Fibroblast of upper back skin (primary cell): ENCODE measurements at regions not wholly inside any gene's neighbourhood (a gene's known extent, or its start where the extent isn't known, plus 50 kb on each side); places are given as distances from the start of the nearest gene placed in this dataset.

Experiments used
- DNase-seq: peaks from one replicate; pipeline ENCODE4 v3.0.0-alpha.2; 2013

GRCh38 chr7:25930492-25931048 lies 221.4 kb upstream of the NFE2L3 start:
- no peak for DNase-seq

- no peak for DNase-seq
These were observed 220.8 kb upstream of the NFE2L3 start for GRCh38 chr7:25931156-25931555.

GRCh38 chr7:25933921-25934320 lies 218.1 kb upstream of the NFE2L3 start:
- no peak for DNase-seq

DNA sequence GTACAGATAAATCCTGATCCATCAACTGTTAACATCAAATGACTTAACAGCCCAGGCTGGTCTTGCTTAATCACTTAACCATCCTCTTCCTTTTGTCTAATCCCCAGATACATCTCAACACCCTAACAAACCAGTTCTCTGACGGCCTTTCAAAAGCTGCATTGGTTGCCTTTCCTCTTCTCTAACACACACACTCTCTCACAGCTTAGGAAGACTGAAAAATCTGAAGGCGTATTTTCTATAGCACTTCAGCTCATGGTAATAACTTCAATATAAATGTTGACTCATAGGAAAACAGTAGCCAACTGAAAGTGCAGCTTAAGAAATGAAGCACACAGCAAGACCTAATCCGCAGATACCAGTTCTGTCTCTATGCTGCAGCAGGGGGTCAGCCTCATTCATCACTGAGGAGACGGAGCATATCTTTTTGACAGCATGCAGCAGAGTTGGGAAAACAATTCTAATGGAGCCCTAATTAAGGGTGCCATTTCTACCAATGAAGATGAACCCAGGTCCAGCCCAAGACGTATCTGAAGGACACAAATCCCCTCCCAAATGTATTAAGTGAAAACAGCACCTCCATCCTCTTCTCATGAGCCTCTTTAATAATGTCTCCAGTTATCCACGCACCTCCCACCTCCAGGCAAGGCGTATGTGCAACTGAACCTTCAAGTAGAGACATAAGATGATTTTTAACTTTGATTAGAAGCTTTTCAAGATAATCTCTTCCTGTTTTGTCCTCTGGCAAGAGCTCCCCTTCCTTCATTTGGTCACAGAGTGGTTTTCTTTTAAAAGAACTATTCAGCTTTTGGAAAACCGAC lies 211.7 kb upstream of the NFE2L3 start:
- no peak for DNase-seq

DNA sequence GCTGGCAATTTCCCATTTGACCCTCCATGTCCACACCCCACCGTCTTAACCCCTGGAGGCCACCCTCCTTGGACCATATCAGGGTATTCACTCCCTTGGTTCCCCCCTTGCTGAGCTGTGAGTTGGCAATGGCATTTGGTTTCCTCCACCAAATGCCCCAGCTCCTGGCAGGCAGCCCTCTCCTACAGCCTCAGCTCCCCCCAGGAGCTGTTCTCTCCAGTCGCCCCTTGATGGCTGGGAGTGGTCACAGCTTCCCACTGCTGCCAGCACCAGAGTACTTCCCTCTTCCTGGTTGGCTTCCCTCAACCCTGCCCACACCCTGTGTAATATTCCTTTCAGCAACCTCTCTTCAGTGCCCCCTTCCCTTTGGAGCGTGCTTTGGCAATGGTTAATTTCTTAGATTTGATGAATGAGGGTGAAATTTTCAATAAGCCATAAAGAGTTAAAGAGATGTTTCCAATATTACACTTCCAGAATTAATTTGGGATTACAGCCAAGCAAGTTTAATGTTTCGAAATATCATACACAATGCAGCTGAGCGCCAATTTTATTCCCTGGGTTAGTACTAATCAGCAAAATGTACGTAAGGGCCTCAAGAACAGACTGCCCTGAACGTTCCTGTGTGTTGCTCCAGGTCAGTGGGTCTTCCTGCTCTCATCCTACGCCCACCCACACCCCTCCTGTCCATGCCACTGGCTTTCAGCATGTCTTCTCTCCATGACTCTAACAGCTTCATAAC lies 207.1 kb upstream of the NFE2L3 start:
- no peak for DNase-seq

DNA sequence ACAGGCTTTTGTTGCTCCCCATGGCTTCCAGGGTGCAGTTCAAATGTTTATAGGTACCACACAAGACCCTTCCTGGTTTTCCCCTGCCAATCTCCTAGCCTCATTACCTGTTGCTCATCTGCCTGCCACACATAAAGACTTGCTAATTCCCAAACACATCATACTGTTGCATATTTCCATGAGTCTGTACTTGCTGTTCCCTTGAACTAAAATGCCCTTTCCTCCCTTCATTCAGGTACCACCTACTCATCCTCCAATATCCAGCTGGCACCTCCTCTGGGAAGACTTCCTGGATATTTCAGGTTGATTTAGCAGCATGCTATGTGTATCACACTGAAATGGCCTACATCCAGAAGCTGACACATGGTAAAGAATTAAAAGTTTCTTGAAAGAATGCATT lies 206.4 kb upstream of the NFE2L3 start:
- DNase-seq: no peak

DNA sequence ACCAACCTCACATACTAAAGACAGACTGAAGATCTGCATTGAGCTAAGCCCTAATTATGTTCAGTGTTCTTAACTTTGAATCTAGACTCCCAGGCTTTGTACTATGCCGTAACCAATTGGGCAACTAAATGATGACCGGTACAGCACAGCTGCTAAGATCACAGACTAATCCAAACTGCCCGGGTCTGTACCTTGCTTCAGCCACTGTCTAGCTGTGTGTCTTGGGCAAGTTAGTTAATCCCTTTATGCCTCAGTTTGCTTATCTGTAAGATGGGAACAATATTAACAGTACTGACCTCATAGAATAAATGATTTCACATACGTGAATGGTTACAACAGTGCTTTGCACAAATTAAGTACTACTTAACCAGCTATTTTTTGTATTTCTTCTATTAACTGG lies 205.8 kb upstream of the NFE2L3 start:
- DNase-seq: no peak

- no peak for DNase-seq
These were observed 204.1 kb upstream of the NFE2L3 start for GRCh38 chr7:25947669-25948516.

DNA sequence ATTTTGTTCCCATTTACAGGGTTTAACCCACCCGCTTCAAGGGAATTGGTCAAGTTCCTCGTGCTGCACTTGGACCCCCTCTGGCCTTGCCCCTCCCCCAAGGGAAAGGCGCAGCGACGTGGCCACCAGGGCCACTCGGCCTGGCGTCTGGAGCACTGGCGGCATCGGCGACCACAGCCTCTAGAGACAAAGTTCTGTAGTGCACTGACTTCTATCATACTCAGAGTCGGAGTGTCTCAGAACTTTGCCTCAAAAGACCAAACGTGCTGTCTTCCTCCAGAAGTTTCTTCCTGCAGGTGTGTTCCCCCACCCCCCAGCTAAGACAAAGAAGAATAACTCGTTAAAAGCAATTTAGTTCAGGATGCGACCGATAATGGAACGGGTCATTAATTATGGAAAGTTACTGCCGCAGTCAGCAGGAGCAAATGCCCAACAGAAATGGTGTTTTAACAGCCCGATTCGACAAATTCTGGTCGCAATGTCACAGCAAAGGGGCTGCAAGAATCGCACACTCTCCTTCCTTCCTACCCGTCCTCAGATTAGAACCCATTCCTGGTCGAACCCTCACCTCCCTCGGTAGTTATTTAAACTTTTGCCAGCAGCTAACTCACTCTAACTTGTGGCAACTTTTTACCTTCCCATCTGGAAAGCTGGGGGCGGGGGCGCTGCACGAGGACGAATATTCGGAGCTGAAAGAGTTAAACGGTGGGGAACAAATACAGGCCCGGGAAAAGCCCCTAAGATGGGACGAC lies 202.1 kb upstream of the NFE2L3 start:
- DNase-seq: no peak

- peak; percentile 90 for DNase-seq
These were observed 201.2 kb upstream of the NFE2L3 start for GRCh38 chr7:25950488-25951413.

GRCh38 chr7:25951414-25952260 lies 200.4 kb upstream of the NFE2L3 start:
- no peak for DNase-seq

DNA sequence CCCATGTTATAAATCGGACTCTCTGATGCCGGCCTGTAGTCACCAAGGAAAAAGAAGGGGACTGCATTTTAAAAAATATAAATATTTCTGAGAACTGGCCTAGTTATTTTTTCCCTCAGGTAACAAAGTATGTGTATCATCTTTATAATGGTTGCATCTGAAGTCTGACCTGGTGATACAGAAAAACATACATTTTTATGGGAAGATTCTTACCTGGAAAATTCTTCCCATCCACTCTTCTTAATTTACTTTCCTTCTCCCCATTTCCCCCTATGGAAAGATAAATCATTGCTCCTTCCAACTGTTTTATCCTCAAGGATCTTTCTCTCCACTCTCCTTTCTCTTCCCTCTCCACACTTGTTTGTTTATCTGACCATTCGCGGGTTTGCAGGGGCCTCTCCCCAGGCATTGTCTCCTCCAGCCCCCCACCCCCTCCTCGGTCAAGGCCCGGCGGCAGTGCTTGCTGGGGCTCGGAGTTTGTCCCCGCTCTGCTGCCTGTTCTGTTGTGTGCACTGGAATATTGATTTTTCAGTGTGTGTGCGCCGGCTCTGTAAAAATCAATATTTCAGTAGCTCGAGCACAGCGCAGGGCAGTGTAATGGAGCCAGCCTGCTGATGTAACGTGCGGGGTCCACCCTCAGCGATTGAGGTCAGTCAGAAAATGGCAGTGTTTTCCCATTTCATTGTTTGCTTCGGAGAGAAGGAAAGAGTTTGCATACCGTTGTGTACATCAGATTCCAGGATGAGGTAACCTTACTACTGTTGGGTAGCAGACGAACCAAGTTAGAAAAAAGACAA lies 199.5 kb upstream of the NFE2L3 start:
- DNase-seq: no peak

GRCh38 chr7:25953859-25954258 lies 198.1 kb upstream of the NFE2L3 start:
- no peak for DNase-seq

GRCh38 chr7:25954395-25954794 lies 197.6 kb upstream of the NFE2L3 start:
- DNase-seq: no peak

DNA sequence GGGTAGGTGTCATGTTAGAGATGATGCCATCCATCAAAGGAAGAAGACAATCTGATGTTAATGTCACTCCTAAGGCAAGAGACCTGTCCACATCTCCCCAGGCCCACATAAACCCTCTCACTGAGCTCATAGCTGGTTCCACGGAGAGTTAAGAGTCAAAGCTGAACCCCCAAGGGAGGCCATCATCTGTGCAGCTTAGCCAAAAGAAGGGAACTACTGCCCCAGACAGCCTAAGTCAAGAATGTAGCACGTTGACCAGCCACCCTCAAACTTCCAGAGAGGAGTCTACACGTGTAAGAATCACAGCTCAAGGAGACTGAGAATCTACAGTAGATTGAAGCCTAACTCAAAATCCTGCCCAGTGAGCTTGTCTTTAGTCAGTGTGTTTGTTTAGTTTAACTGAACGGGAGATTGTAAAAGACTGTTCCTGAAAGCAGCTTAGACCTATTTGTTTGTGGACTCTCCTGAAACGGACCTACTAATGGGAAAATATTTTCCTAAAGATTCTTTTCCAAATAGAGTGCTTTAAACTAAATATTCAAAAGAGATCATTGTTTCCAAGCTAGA lies 192.7 kb upstream of the NFE2L3 start:
- no peak for DNase-seq

DNA sequence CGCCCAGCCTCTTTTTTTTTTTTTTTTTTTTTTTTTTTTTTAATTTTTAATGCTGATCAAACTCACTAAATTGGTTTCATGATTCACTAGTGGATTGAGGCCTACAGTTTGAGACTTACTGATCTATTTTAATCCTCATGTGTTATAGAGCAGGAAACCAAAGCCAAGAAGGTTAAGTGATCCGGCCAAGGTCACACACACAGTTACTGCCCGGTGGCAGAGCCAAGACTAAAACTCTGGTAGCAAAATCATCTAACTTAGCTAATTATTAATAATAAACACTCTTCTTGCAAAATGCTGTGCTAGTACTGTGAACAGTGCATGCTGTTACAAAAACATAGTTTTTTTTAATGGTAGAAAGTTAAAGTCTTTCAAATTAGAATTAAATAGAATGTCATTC lies 188.3 kb upstream of the NFE2L3 start:
- no peak for DNase-seq

DNA sequence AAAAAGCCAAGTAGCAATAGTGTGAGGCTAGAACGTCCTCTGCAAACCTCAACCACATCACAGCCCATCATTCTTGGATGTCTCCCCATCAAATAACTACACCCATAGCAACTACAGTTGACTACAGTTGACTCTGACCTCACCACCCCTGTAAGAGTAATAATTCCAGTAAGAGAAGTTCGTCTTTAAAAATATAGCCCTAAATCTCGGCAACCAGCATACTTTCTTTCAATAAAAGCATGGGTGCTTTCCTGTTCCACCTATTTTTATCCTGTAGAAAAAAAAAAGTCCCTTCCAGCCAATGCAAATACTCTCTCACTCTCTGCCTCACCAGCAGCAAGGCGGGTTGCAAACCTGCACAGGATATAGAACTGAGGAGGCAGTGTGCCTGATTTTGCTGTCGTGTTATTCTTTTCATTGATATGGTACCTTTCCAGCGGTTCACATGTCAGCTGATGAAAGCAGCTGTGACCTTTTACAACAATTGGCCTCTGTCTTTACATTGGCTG lies 187.5 kb upstream of the NFE2L3 start:
- no peak for DNase-seq

- DNase-seq: no peak
These were observed 186.4 kb upstream of the NFE2L3 start for GRCh38 chr7:25965405-25966123.
